Lower leg skin (tissue), 3 donors: ENCODE measurements at regions not wholly inside any gene's neighbourhood (a gene's known extent, or its start where the extent isn't known, plus 50 kb on each side); places are given as distances from the start of the nearest gene placed in this dataset.

Source experiments
- POLR2A ChIP-seq, 2 donors: fragments of 450-650 bp; IDR thresholded peaks; one replicate each; pipeline ENCODE4 v1.6.1; 2016 to 2017; ENCODE audit warnings: antibody characterized with exemption in 2 of 2, mild to moderate bottlenecking in 1 of 2, moderate library complexity in 1 of 2
- TF ChIP-seq, protein P1 (sequence below), 3 donors: fragments of 450-650 bp; IDR thresholded peaks; one replicate each; pipeline ENCODE4 v1.5.1; 2016; ENCODE audit warnings: antibody characterized with exemption in 3 of 3, mild to moderate bottlenecking in 3 of 3, moderate library complexity in 2 of 3

DNA sequence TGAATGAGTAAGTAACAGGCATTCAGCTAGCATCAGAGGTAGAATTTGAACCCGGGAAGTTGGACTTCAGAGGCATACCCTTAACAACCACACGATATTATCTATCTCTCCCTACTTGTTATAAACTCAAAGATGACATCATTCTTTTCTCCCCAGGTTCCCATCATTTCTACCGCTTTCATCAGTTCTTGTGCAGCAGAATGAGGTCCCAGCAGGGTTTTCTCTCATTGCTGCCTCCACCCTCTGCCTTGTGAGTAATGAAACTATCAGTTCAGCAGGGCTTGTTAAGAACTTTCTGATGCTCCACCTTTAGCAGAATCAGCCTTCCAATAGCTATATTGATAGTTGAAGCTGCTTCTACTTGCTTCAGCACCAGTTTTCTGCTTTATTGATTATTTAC lies 487.5 kb upstream of the KCNMB2 start:
- TF ChIP-seq, protein P1, sequence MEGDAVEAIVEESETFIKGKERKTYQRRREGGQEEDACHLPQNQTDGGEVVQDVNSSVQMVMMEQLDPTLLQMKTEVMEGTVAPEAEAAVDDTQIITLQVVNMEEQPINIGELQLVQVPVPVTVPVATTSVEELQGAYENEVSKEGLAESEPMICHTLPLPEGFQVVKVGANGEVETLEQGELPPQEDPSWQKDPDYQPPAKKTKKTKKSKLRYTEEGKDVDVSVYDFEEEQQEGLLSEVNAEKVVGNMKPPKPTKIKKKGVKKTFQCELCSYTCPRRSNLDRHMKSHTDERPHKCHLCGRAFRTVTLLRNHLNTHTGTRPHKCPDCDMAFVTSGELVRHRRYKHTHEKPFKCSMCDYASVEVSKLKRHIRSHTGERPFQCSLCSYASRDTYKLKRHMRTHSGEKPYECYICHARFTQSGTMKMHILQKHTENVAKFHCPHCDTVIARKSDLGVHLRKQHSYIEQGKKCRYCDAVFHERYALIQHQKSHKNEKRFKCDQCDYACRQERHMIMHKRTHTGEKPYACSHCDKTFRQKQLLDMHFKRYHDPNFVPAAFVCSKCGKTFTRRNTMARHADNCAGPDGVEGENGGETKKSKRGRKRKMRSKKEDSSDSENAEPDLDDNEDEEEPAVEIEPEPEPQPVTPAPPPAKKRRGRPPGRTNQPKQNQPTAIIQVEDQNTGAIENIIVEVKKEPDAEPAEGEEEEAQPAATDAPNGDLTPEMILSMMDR (IDR thresholded peaks at IDR 0.05), result no peak
- no peak for TF ChIP-seq POLR2A (IDR thresholded peaks at IDR 0.05)
